ENCODE measurements at regions not wholly inside any gene's neighbourhood (a gene's known extent, or its start where the extent isn't known, plus 50 kb on each side); places are given as distances from the start of the nearest gene placed in this dataset.
"Not testable (repeated sequence)": the region's sequence is repeated elsewhere in the genome, so short reads cannot be mapped to it uniquely, and the experiment has no call there.

DNA sequence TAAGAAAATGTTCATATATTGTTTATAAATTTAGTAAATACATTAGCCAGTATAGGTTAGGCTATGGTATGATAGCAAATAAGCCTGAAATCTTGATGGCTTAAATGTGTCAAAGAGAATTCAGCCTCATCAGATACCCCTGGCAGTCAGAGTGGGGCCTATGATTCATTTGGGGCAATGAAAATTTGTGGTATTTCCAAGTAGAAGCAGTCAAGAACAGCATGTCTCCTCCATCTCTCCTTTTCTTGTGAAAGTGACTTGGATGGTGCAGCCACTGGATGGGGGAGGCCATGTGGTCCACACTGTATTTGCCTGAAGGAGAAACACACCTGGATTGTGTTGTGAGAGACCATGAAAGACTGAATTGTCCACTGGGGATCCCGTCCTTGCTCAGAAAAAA is 82.7 kb downstream of the DLEU7 start:
- DNase-seq (ENCODE audit: low read depth in 1 of 2, low spot score in 2 of 2) = no peak
- H3K4me3 ChIP-seq = no peak overlapping the region
- no peak overlapping the region for H3K27ac ChIP-seq
- peaks cover 5% of the 10 kb centered on the region for H3K9me3 ChIP-seq (replicated peaks)
- H3K36me3 ChIP-seq = no peaks in the 10 kb centered on the region
- H3K27me3 ChIP-seq (replicated peaks) = no peaks in the 10 kb centered on the region
- no peaks in the 10 kb centered on the region for H3K4me1 ChIP-seq (replicated peaks)

DNA sequence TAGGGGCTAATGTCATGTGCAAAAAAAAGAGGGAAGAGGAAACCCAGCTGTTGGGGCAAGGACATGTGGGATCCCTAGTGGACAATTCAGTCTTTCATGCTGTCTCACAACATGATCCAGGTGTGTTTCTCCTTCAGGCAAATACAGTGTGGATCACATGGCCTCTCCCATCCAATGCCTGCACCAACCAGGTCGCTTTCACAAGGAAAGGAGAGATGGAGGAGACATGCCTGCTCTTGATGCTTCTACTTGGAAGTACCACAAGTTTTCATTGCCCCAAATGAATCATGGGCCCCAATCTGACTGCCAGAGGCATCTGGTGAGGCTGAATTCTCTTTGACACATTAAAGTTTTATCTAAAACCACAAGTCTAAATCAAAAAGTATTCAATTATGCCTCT is 82.1 kb downstream of the DLEU7 start:
- Histone ChIP-seq H3K36me3 (no peaks in the 10 kb centered on the region), H3K4me1 (replicated peaks) (no peaks in the 10 kb centered on the region), H3K9me3 (replicated peaks) (peaks cover 5% of the 10 kb centered on the region), H3K27me3 (replicated peaks) (no peaks in the 10 kb centered on the region), H3K27ac (no peak overlapping the region), H3K4me3 (no peak overlapping the region)
- DNase-seq (ENCODE audit: low read depth in 1 of 2, low spot score in 2 of 2) = no peak

DNA sequence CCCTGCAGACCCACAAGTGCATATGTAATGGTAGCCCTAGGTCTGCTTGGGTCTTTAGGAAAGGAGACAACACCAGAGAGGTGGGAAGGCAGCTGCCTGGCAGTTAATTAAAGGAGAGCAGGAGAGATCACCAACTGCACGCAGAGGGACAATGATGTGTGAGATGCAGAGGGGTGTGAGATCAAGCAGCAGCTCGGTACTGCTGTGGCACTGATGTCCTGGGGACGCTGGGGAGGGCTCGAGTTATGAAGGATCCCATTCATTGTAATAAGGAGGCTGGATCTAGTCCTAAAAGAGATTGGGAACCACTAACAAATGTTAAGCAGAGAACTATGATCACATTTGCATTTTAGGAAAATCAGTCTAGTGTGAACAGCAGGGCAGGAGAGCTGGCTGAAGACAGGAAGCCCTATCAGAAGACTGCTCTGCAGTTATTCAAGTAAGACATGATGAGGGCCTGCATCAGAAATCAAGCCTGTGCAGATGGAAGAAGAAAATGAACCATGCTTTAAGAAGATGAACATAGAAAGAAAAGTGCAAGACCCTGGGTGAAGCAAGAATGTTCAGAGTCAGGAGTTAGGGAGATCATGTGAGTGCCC is 80.4 kb downstream of the DLEU7 start:
- Histone ChIP-seq H3K27me3 (replicated peaks) (no peaks in the 10 kb centered on the region), H3K4me3 (no peak overlapping the region)

GRCh38 chr13:50766013-50766412 is 77.5 kb downstream of the DLEU7 start:
- H3K4me3 ChIP-seq = no peak overlapping the region

More for the DNA sequence above, 80.4 kb downstream of the DLEU7 start:
- no peaks in the 10 kb centered on the region for H3K4me1 ChIP-seq (replicated peaks)
- no peak overlapping the region for H3K27ac ChIP-seq
- peaks cover 5% of the 10 kb centered on the region for H3K9me3 ChIP-seq (replicated peaks)
- no peak for DNase-seq (ENCODE audit: low read depth in 1 of 2, low spot score in 2 of 2)
- H3K36me3 ChIP-seq = no peaks in the 10 kb centered on the region

DNA sequence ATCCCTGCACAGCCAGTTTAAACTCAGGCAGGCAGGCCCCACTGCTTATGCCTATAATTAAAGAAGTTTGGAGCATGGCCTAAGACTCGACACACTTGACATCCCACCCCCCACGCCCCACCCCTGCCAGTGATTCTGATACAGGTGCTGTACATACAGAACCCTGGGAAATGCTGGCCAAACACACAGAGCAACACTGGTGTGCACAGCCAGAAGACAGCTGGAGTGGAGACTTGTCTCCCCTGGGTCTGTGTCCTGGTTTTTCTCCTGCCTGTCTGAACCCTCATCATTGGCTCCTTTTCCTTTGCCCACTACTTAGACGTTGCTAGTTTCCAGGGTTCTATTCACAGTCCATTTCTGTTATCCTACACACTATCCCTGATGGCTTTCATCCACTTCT is 76.8 kb downstream of the DLEU7 start:
- H3K27ac ChIP-seq = no peak overlapping the region
- no peaks in the 10 kb centered on the region for H3K4me1 ChIP-seq (replicated peaks)
- DNase-seq (ENCODE audit: low read depth in 1 of 2, low spot score in 2 of 2) = no peak
- H3K36me3 ChIP-seq = no peaks in the 10 kb centered on the region
- H3K4me3 ChIP-seq = no peak overlapping the region
- H3K9me3 ChIP-seq (replicated peaks) = no peaks in the 10 kb centered on the region
- H3K27me3 ChIP-seq (replicated peaks) = no peaks in the 10 kb centered on the region

More at GRCh38 chr13:50766013-50766412, 77.5 kb downstream of the DLEU7 start:
- DNase-seq (ENCODE audit: low read depth in 1 of 2, low spot score in 2 of 2) = no peak
- no peaks in the 10 kb centered on the region for H3K36me3 ChIP-seq
- no peaks in the 10 kb centered on the region for H3K4me1 ChIP-seq (replicated peaks)
- no peak overlapping the region for H3K27ac ChIP-seq
- no peaks in the 10 kb centered on the region for H3K27me3 ChIP-seq (replicated peaks)
- H3K9me3 ChIP-seq (replicated peaks) = no peaks in the 10 kb centered on the region

DNA sequence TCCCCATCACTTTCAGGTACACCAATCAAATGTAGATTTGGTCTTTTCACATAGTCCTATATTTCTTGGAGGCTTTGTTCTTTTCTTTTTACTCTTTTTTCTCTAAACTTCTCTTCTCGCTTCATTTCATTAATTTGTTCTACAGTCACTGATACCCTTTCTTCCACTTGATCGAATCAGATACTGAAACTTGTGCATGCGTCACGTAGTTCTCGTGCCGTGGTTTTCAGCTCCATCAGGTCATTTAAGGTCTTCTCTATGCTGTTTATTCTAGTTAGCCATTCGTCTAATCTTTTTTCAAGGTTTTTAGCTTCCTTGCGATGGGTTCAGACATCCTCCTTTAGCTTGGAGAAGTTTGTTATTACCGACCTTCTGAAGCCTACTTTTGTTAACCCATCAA is 70.6 kb downstream of the DLEU7 start:
- not testable (repeated sequence) for DNase-seq (ENCODE audit: low read depth in 1 of 2, low spot score in 2 of 2); H3K27me3 ChIP-seq (replicated peaks); H3K4me3 ChIP-seq; H3K4me1 ChIP-seq (replicated peaks); H3K36me3 ChIP-seq; H3K27ac ChIP-seq; H3K9me3 ChIP-seq (replicated peaks)

Measured in SJSA1 (cell line).